ENCODE measurements at regions not wholly inside any gene's neighbourhood (a gene's known extent, or its start where the extent isn't known, plus 50 kb on each side); places are given as distances from the start of the nearest gene placed in this dataset.

GRCh38 chr10:104516986-104517385, 124.1 kb upstream of the SORCS3 start:
- Histone ChIP-seq H3K4me1 (ENCODE audit: control insufficient read depth in 1 of 2, insufficient read depth in 2 of 2, low read length in 2 of 2) (no peaks in the 10 kb centered on the region), H3K4me3 (replicated peaks in 1 of 2; ENCODE audit: low read depth in 1 of 2, low read length in 2 of 2) (no peak overlapping the region), H3K9ac (ENCODE audit: low read length) (no peak overlapping the region), H3K4me2 (ENCODE audit: low read length) (no peak overlapping the region), H2AFZ (ENCODE audit: low read depth, low read length, poor library complexity, severe bottlenecking) (no peak overlapping the region), H3K27ac (ENCODE audit: low read depth, low read length) (no peak overlapping the region), H3K9me2 (ENCODE audit: insufficient read depth) (no peaks in the 10 kb centered on the region), H3K27me3 (ENCODE audit: insufficient read depth, low read length) (peaks cover 90% of the 10 kb centered on the region), H4K20me1 (ENCODE audit: insufficient read depth) (no peaks in the 10 kb centered on the region), H3K79me2 (ENCODE audit: insufficient read depth, low read length) (no peaks in the 10 kb centered on the region), H3K36me3 (ENCODE audit: control insufficient read depth in 1 of 2, insufficient read depth in 2 of 2, low read length in 2 of 2) (no peaks in the 10 kb centered on the region), H3K9me3 (ENCODE audit: control insufficient read depth in 1 of 2, insufficient read depth in 1 of 2, low read depth in 1 of 2, low read length in 2 of 2) (no peaks in the 10 kb centered on the region)
- no TSS peak for BruUV-seq (replicated peaks)
- RAD21 ChIA-PET (ENCODE audit: low non-redundant PET in 1 of 2, low total read pairs in 2 of 2, uncharacterized antibody in 2 of 2, unreplicated experiment in 2 of 2): interaction anchor here in 1 of 2 experiments (0.6 kb wide), 1 partner anchor 239 kb away, joined by 3 read pairs; no protein-coding TSS in a partner anchor
- POLR2A ChIA-PET: no interaction called here
- no peak for TF ChIP-seq EZH2phosphoT487 (IDR thresholded peaks at IDR 0.05; ENCODE audit: borderline replicate concordance)
- no peak for TF ChIP-seq ZBTB33 (IDR thresholded peaks at IDR 0.05; ENCODE audit: extremely low read depth, insufficient replicate concordance, low read length)
- TF ChIP-seq RAD21 (IDR thresholded peaks at IDR 0.05; ENCODE audit: low read depth): no peak
- no peak for TF ChIP-seq CEBPB (IDR thresholded peaks at IDR 0.05; ENCODE audit: low read depth)
- TF ChIP-seq ZFX (IDR thresholded peaks at IDR 0.05): no peak
- no peak for TF ChIP-seq SIN3A (IDR thresholded peaks at IDR 0.05; ENCODE audit: low read depth)
- TF ChIP-seq MAX (IDR thresholded peaks at IDR 0.05): no peak
- TF ChIP-seq POLR2AphosphoS5 (IDR thresholded peaks at IDR 0.05; ENCODE audit: low read depth, low read length): no peak
- TF ChIP-seq CTCF (IDR thresholded peaks at IDR 0.05 in 2 of 3, conservative IDR thresholded peaks at IDR 0.05 in 1 of 3; ENCODE audit: borderline replicate concordance in 1 of 3, insufficient read depth in 1 of 3, low read depth in 2 of 3, low read length in 2 of 3): no peak
- no peak for TF ChIP-seq EGR1 (IDR thresholded peaks at IDR 0.05; ENCODE audit: low read depth)
- CTCF ChIA-PET: no interaction called here
- ATAC-seq (no peak), DNase-seq (ENCODE audit: low read depth, low spot score) (no peak)
- intact Hi-C loops (cut with micrococcal nuclease): no loop called here
